Forelimb muscle (tissue), 1 donor: ENCODE measurements at regions not wholly inside any gene's neighbourhood (a gene's known extent, or its start where the extent isn't known, plus 50 kb on each side); places are given as distances from the start of the nearest gene placed in this dataset.
"Not testable (repeated sequence)": the region's sequence is repeated elsewhere in the genome, so short reads cannot be mapped to it uniquely, and the experiment has no call there.

Experiments used
- DNase-seq: peaks from one replicate; pipeline ENCODE4 v3.0.0-alpha.2; 2013; ENCODE audit warnings: low read depth

DNA sequence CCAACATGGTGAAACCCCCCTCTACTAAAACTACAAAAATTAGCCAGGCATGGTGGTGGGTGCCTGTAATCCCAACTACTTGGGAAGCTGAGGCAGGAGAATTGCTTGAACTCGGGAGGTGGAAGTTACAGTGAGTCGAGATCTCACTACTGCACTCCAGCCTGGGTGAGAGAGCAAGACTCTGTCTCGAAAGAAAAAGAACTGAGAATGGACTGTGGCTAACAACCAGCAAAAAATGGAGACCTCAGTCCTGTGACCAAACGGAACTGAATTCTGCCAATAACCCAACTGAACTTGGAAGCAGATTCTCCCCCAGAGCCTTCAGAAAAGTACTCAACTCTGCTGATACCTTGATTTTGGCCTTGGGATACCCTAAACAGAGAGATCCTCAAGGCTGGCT lies 604.5 kb downstream of the DOK5 start:
- DNase-seq = no peak

DNA sequence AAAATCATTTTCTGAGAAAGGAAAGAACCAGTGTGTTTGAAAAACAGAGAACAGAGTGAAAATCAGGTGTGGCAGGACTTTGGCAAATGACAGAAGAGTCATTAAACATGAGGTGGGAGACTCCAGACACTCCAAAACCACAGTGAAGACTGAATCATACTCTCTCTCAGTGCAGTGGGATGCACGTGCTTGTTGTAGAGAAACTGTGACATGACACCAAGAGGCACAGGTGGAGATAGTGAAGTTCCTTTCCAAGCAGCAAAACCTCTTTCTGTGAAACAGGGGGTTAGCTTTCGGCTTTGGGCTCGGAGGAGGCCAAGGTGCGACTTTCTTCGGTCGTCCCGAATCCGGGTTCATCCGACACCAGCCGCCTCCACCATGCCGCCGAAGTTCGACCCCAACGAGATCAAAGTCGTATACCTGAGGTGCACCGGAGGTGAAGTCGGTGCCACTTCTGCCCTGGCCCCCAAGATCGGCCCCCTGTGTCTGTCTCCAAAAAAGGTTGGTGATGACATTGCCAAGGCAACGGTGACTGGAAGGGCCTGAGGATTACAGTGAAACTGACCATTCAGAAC lies 599.0 kb downstream of the DOK5 start:
- DNase-seq = not testable (repeated sequence)

GRCh38 chr20:55070001-55070400 lies 594.6 kb downstream of the DOK5 start:
- no peak for DNase-seq

DNA sequence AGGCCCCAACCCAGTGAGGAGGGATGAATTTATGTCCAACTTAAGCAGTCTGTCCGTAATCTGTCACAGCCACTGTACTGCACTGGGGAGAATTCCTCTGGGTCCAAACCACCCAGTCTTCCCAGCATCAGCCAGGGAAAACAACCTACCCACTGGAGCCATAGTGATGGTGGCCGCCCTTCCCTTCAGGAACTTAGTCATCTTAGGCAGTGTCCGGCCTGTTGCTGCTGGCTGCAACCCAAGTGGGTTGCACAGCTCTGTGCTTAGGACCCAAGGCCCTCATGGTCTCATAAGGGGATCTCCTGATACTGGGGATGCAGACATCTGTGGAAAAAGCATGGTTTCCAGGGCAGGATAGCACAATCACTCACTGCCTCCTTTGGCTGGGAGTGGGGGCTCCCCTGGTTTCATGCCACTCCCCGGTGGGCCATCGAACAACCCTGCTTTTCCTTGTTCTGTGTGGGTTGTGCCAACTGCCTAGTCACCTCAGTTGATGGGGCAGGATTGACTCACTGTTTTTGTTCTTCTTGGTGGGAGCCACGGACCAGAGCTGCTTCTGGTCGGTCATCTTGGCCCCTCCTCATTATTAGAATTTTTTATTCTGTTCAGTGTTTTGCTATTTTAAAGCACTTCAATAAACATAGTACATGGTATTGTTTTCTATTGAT lies 591.9 kb downstream of the DOK5 start:
- no peak for DNase-seq

GRCh38 chr20:55058938-55059337 lies 583.5 kb downstream of the DOK5 start:
- DNase-seq = no peak

GRCh38 chr20:55057779-55058415 lies 582.5 kb downstream of the DOK5 start:
- no peak for DNase-seq

DNA sequence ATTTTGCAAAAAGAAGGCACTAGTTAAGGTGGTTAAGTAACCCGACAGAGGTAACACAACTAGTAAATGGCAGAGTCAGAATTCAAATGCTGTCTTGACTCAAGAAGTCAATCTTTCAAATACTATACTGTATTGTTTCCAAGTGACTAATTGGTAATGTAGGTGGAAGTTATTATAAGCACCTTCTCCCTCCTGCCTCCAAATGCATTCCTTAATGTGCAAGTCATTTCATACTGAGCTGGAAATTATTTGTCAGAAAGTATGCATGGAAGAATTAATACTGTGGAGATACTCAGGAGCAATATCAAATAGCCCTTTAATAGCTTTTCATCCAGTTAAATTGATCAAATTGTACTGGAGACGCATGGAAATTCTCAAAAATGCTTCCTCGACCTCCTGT lies 579.1 kb downstream of the DOK5 start:
- no peak for DNase-seq

- DNase-seq = no peak
These were observed 578.0 kb downstream of the DOK5 start for GRCh38 chr20:55053389-55053788.

DNA sequence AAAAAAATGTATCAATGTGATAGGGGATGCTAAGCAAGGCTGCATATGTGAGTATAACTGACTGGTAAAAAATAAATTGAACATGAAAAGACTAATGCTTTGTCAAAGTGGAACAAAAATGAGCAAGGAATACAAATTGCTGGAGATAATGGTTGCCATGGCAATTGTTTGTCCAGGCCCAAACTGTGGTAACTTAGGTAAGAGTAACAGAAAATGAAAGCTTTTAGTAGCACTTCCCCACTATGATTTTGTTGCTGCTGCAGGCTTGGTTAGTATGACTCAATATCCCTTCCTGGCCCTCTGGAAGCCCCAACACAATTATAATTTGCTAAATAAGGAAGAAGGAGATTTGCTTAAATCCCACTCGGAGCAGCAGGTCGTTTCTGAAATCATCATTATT lies 577.1 kb downstream of the DOK5 start:
- DNase-seq = no peak

GRCh38 chr20:55038684-55039083 lies 563.3 kb downstream of the DOK5 start:
- DNase-seq = no peak

DNA sequence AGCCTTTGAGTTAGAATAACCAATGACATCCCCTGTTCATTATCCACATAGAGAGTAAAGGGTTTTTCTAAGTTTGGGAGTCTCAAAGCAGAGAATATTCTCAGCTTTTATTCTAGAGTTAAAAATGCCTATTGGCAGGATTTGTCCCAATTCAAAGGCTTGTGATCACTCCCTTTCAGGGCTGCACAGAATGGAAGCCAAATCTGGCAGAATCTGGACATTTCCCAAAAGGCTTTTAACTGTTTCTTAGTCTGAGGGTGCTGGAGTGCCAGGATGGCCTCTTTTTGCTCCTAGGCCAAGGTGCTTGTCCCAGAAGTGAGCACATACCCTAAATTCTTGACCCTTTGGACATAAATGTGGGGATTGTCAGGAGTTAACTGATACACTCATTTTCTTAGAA lies 556.6 kb downstream of the DOK5 start:
- no peak for DNase-seq

- no peak for DNase-seq
These were observed 539.4 kb downstream of the DOK5 start for GRCh38 chr20:55014766-55015165.

GRCh38 chr20:55010761-55011160 lies 535.4 kb downstream of the DOK5 start:
- DNase-seq = no peak

GRCh38 chr20:55009066-55009465 lies 533.7 kb downstream of the DOK5 start:
- no peak for DNase-seq

DNA sequence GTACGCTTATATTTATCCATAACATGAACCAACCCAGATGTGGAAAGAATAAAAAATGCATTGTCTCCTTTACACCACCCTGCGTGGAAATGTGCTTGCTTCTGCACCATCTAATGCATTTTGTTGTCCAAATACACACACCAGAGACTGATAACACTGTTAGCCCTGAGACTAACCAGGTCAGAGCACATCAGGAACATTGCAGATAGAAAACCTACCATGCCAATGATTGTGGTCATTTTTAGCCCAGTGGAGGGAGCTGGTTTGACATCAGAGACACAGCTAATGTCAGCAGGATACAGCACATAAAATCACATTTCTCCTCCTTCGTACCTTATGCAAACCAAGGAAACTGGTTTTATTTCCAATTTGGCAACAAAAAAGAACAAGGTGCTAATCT lies 528.7 kb downstream of the DOK5 start:
- DNase-seq = no peak

GRCh38 chr20:54995553-54995952 lies 520.2 kb downstream of the DOK5 start:
- no peak for DNase-seq

DNA sequence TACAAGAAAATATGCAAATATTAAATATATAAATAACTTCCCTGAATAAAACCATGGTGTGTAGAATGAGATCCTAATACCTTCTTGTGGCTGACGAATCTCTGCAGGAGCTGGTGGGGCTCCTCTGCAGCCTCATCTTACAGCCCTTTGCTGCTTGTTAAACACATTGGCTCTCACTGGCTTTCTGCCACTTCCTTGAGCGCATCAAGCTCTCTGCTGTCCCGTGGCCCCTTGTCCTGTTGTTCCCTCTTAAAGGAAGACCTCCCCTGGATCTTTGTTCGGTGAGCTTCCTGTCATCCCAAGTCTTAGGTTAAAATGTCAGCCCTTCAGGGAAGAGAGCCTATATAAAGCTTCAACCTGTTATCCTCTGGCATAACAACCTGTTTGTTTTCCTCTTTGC lies 519.6 kb downstream of the DOK5 start:
- no peak for DNase-seq

DNA sequence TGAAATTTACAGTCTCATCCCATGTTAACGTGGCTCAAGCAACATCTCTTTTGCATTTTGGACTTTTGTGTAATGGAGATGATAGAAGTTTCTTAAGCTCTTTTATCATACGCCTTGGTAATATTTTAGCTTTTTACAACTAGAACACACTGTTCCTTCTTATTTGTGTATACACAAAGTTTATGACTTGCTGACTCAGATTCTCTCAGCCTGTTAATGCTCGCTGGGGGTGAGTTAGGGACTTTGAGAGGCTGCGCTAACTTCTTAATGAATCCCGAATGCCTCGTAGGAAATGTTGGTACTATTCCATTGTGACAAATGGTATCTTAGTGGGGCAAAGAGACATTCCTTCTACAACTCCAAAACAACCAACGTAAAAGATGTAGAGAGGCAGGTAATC lies 509.7 kb downstream of the DOK5 start:
- no peak for DNase-seq

- no peak for DNase-seq
These were observed 508.7 kb downstream of the DOK5 start for GRCh38 chr20:54984104-54984448.

DNA sequence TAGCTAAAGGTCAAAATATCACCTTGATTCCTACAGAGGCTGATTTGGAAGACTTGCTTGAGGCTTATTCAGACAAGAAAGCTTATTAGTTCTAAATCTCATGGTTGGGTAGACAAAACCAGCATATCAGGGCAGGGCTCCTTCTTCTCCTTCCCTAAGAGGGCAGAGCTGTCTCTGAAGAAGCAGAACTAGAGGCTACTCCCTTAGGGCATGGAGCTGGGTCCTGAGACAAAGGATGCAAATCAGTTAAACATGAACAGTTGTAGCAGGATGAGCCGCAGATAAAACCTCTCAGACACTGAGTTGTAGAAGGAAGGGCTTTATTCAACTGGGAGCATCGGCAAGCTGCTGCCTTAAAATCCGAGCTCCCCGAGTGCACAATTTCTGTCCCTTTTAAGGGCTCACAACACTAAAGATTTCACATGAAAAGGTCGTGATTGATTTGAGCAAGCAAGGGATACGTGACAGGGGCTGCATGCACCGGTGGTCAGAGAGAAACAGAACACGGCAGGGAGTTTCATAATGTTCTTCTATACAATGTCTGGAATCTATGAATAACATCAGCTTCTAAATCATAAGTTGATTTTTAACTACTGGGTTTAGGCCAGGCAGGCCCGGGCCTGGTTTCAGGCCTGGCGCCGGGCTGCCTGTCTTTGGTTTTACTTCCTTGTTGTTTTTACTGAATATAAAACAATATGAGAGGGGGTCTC lies 508.2 kb downstream of the DOK5 start:
- not testable (repeated sequence) for DNase-seq

DNA sequence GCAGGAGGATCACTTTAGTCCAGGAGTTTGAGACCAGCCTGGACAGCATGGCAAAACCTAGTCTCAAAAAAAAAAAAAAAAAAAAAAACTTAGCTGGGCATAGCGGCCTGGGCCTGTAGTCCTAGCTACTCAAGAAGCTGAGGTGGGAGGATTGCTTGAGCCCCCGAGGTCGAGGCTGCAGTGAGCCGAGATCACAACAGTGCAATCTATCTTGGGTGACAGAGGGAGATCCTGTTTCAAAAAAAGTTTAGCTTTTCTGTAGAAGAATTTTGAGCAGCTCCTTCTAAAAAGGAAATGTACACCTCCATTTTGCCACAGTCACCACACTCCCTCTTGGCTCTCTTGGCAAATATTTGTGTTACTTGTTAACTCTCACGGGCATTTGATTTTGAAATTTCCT lies 505.8 kb downstream of the DOK5 start:
- no peak for DNase-seq

DNA sequence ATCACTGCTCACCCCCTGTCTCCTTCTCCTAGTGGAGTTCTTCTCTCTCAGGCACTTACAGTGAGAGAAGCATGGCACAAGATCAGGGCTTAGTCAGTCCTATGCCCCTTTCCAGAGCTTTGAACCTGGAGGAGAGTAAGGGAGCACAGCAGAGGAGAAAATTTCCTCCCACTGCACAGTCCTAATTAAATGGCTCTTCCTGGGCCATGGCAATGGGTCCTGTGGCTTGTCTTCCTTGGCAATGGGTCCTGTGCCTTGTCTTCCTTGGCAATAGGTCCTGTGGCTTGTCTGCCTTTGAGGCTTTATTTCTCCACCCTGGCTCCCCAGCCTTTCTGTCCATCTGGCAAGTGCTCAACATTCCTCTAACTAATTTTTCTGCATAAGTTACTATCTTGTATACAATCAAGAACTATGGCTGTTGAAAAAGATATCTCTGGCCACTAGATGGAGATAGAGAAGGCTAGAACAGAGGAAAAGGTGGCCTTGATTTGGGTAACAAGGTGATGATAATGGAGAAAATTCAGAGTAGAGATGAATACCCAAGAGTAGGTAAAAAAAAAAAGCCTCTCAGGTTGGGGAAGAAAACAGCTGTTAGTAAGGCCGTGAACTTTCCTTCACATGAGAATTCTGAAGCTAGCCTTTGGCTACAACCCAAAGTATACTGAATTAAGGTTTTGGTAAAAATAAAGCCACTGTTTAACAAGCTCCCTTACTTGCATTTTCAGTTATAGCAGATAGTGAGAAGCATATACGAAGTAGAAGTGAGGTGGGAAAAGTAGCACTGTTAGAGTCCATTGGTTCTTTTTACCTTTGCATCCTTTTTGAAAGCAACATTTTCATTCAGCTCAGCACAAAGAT lies 504.9 kb downstream of the DOK5 start:
- no peak for DNase-seq
